DMS53 (cell line): ENCODE measurements at regions not wholly inside any gene's neighbourhood (a gene's known extent, or its start where the extent isn't known, plus 50 kb on each side); places are given as distances from the start of the nearest gene placed in this dataset.

ENCODE experiments used
- DNase-seq: peaks from one replicate; lab custom pipeline; 2025; lab: John Stamatoyannopoulos, UW

DNA sequence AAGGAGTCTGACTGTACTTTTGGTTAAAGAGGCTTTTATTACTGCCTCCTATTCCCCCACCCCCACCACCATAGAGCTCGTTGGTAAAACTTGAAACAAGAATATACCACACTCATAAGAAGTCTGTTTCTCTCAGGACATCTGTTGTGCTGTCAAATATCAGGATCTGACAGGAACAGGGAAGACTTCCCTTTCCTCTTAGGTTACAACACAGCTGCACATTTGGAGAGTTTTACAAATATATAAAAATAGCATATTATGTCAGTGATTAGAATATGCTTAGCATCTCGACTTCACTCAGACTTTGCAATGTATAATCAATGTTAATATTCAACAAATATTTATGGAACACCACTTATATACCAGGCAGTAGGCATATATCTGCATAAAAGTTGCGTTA, 439.6 kb upstream of the REG3G start:
- no peak for DNase-seq

GRCh38 chr2:78586316-78586715, 439.2 kb upstream of the REG3G start:
- no peak for DNase-seq

DNA sequence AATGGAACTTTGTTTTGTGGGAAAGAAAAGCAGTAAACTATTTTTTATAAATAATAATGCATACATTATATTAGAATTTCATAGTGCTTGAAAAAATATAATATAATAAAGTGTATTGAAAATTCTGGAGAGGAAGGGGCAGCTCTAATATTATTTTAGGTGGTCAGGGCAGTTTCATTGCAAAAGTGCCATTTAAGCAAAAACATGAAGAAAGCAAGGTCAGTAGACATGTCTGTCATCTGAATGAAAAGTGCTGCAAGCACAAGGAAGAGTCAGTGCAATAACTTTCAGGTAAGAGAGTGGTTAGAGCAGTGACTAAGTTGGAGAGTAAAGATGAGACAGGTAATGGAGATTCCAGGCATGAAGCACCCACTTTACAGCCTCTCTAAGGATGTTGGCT, 435.6 kb upstream of the REG3G start:
- no peak for DNase-seq

GRCh38 chr2:78592491-78592890, 433.0 kb upstream of the REG3G start:
- DNase-seq = no peak

DNA sequence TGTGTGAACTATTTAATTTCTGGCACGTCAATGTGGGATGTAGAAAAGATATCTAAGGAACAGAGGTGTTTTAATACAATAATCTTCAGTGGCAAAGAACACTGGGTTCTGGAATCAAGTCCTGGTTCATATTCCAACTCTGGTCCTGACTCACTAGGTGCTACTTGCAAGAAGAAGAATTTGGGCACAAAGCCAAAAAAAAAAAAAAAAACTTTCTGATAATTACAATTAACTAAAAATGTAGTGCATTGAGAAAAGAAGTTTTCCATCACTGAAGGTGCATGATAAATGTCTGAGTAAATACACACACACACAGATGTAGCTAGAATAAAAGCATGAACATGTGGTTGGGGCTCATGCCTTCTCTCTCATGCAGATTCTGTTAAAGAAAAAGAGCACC, 424.4 kb upstream of the REG3G start:
- no peak for DNase-seq

DNA sequence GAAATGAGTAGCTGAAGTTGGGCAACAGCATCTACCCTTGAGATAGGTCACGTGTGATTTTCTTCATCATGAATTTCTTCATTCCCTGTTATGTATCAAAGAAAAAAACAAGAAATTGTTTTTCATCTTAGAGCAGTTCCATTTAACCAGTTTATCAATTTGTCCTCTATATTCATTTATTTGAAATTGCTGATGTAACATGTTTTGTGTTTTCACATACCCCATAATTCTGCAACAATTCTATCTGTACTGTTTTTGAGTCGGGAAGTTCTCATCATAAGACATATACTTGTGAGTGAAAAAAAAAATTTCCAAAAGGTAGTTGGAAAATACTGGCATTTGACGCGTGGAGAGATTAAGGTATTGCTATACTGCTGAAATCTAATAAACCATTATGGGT, 422.6 kb upstream of the REG3G start:
- no peak for DNase-seq

DNA sequence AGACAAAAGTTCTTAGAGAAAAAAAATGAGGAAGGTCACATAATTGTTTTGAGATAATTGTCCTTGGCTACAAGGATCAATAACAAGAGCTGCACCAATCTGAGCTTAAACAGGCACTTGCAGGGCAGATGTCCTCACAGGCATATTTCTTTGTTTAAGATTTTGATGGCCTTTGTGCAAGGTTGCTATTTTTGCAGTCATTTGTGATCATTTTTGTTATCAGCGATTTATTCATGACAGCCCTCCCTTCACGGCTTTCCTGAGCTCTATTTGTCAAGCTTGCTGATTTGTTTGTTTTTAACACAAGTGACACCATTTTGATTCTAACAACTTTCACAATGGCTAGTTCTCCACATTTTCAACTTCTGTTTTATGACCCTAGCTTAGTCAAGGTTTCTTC, 418.6 kb upstream of the REG3G start:
- DNase-seq = no peak

GRCh38 chr2:78614726-78615125, 410.8 kb upstream of the REG3G start:
- DNase-seq = no peak

DNA sequence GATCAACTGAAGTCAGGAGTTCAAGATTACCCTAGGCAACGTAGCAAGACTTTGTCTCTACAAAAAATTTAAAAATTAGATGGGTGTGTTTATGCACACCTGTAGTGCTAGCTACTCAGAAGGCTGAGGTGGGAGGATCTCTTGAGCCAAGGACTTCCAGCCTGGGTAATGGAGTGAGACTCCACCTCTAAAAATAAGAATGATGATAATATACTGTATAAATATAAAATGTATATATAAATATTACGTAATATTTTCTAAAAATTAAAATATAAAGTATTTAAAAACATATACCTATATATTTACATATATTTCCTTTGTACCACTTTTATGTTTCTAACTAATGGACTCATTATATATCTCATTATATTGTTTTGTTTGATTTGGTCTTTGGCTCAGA, 409.5 kb upstream of the REG3G start:
- no peak for DNase-seq

GRCh38 chr2:78634425-78634824, 391.1 kb upstream of the REG3G start:
- no peak for DNase-seq

DNA sequence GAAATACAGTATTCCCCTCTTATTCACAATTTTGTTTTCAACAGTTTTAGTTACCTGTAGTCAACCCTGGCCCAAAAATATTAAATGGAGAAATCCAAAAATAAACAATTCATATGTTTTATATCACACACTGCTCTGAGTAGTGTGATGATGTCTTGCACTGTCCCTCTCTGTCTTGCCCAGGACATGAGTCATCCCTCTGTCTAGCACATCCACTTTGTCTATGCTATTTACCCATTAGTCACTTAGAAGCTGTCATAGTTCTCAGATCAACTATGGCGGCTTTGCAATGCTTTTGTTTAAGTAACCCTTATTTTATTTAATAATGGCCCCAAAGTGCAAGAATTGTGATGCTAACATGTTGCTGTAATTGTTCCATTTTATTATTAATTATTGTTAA, 380.6 kb upstream of the REG3G start:
- peak; percentile 85 for DNase-seq

DNA sequence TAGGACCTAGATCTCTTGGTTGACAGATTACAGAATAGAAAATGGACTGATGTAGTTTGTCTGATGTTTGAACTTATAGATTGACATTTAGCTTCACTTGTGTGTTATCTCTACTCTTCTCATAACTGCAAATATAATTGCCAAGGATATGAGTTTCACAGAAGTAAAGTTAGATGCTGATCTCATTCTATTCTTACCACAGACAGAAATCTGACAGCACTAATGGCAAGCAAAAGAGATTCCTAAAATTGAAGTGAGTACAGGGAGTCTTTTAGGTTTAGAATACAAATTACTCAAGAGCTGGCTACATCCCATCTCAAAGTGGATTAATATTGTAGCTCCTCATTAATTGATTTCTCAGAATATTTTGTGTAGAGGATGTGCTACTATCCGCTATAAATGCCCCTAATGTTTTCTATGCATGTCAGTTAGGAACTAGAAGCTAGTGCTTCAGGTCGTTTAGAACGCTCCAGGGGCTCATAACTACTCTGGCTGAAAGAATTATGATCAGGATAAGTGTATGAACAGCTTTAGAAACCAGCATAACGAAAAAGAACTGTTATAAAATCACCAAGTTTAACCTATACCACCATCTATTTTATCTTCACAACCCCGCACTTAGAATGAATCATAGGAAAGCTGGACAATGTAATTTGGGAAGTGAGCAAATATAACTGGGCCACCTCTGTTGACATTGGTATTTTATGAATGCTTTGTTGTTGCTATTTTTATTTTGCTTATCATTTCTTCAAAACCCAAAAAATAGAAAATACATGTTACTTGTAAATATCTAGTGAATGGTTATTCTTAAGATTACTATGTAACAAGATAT, 378.8 kb upstream of the REG3G start:
- no peak for DNase-seq

DNA sequence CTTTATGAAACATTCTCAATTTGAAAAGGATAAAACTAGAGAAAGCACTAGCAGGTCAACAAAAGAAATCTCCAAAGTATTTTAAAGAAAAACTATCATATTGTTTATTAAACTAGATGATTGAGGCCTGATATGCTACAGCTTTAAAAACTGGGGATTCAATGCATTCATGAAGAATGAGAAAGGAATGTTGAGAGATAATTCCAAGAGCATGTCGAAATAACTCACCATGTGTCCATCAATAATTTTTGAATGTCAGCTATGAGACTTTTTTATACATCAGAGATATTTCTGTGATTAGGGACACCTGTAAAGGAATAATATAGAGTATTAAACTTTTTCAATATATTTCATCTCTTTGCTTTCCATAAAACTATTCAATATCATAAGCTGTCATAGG, 376.9 kb upstream of the REG3G start:
- DNase-seq = no peak

- no peak for DNase-seq
Measured at GRCh38 chr2:78654941-78655340, 370.6 kb upstream of the REG3G start.

DNA sequence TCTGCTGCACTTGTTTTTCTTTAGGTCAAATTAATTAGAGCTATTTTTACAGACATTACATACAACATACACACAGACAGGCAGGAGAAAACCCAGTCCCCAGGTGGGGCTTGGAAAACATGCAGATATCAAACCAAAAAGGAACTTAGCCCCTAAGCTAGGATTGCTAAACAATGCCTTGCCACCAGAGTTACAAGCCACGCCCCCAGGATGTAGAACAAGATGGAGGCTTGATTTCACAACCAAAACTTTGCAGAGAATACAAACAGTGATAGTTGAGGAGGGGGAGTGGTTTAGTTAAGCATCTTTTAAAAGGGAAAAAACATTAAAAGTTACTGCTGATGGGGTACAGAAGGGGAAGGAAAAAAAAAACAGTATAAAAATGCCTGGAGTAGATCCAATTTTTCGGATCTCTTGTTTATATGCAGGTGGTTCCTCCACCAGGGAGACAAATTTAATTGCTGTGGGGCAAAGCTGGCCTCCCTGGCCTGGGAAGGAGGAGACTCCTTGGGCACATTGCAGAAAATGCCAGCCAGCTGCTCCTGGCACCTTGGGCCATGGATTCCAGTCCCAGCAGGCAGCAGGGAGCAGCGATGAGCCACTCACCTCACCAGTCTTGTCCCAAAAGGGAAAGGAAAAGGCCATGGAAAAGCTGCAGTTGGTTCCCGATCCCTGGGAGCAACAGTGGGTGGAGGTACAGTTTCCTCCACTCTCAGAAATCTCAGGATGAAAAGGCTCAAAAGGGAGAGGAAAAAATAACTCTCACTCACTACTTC, 348.4 kb upstream of the REG3G start:
- peak; percentile 20 for DNase-seq

- no peak for DNase-seq
Measured at GRCh38 chr2:78677774-78678173, 347.7 kb upstream of the REG3G start.

DNA sequence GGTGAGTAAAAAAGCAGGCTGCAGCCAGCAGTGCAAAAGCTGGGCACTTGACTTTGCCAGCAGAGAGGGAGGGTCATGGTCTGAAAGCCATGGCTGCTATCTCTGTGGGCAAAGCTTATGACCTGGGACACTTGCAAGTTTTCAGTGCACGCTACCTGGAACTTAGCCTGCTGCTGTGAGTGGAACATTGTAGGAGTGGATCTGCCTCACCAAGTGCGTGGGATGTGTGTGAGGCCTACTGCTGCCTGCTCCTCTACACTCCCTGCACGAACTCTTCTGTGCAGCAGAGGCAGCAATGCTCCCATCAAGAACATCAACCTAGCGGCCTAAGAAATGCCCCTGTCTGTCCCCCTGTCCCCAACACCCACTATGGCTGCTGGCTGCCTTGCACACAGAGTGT, 344.1 kb upstream of the REG3G start:
- no peak for DNase-seq

DNA sequence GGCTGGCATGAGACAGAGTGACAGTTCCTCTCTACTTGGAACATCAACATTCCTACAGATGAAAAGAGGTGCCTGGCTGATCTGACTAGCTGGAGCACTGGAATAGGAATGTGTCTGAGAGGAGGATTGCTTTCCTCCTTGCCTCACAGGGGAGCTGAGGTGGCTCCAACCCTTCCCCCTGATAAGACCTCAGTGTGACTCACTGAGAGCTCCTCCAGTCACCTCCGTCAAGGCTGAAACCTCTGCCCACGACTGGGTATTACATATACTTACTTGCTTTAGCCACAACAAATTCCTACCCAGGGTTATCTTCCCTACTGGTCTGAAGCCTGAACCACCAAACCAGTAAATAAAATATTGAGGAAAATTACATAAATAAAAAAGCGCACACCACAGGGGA, 342.7 kb upstream of the REG3G start:
- DNase-seq = no peak

- DNase-seq = no peak
Measured at GRCh38 chr2:78686625-78687153, 338.8 kb upstream of the REG3G start.

GRCh38 chr2:78699696-78700095, 325.8 kb upstream of the REG3G start:
- no peak for DNase-seq

DNA sequence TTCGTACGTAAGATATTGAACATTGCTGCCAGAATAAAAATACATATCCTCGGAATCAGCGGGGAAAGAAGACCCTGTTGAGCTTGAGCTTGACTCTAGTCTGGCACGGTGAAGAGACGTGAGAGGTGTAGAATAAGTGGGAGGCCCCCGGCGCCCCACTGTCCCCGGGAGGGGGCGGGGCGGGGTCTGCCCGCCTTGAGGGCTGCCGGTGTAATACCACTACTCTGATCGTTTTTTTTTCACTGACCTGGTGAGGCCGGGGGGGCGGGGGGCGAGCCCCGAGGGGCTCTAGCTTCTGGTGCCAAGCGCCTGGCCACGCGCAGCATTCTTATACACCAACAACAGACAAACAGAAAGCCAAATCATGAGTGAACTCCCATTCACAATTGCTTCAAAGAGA, 324.0 kb upstream of the REG3G start:
- DNase-seq = no peak

DNA sequence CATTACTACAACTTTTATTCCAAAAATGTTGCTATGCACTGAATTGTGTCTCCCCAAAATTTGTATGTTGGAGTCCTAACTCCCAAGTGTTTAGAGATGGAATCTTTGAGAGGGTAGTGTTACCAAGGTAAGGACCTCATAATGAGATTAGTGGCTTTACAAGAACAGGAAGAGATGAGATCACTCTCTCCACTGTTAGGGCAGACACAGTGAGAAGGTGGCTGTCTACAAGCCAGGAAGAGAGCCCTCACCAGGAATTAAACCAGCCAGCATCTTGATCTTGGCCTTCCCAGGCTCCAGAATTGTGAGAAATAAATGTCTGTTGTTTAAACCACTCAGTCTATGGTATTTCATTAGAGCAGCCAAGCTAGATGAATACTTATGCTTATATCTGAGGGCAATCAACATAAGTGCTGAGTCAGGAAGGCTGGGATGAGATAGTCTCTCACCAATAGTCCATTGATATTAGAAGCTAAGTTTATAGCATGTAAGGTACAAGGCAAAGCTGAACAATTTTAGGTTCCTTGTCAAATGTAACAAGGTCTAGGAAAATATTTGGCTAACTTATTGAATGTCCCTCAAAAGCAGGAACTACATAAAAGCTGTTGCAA, 317.6 kb upstream of the REG3G start:
- peak; percentile 6 for DNase-seq
